ENCODE measurements at regions not wholly inside any gene's neighbourhood (a gene's known extent, or its start where the extent isn't known, plus 50 kb on each side); places are given as distances from the start of the nearest gene placed in this dataset.

DNA sequence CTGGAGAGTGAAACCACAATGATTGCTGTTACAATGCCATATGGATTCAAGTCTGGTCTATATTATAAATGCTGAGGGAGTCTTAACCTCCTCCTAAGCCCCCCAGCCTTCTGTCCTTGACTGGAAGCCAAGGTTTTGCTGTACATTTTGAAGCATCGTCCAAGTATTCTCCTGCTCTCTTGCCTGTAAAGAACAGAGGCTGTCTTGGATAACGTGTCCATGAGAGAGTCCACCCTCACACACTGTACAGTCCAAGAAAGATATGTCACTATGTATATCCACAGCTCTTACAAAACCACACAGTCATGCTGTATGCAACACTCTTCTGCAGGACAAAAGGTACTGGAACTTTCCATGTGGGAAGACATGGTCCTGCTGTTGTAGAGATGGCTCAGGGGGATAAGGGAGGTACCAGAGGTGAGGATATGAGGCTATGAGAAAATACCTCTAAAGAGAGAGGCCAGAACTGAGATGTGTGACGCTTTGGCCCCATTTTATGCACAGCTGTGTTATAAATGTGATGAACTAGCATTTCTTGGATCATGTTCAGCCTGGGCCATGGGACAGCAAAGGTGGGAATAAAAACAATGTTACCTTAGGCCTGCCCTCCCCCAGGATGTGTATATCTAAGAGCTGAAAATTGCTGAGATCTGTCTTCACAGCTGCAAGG is 678.6 kb downstream of the IQCM start:
- TF ChIP-seq, protein P1, sequence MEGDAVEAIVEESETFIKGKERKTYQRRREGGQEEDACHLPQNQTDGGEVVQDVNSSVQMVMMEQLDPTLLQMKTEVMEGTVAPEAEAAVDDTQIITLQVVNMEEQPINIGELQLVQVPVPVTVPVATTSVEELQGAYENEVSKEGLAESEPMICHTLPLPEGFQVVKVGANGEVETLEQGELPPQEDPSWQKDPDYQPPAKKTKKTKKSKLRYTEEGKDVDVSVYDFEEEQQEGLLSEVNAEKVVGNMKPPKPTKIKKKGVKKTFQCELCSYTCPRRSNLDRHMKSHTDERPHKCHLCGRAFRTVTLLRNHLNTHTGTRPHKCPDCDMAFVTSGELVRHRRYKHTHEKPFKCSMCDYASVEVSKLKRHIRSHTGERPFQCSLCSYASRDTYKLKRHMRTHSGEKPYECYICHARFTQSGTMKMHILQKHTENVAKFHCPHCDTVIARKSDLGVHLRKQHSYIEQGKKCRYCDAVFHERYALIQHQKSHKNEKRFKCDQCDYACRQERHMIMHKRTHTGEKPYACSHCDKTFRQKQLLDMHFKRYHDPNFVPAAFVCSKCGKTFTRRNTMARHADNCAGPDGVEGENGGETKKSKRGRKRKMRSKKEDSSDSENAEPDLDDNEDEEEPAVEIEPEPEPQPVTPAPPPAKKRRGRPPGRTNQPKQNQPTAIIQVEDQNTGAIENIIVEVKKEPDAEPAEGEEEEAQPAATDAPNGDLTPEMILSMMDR (IDR thresholded peaks at IDR 0.05; ENCODE audit: borderline replicate concordance, control extremely low read depth, extremely low read depth, insufficient read depth, missing control alignments) = no peak
- DNase-seq (ENCODE audit: low spot score) = no peak

DNA sequence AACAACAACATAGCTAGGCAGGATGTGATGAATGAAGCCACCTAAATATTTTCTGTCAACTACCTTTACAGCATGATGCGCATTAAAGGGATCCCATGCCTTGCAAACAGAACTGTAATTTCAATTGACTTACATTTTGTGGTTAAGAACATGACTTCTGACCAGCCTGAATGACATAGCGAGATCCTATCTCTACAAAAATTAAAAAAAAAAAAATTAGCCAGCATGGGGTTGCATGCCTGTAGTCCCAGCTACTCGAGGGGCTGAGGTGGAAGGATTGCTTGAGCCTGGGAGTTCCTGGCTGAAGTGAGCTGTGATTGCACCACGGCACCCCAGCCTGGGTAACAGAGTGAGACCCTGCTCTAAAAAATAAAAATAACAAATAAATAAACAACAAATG is 680.6 kb downstream of the IQCM start:
- no peak for DNase-seq (ENCODE audit: low spot score)
- TF ChIP-seq, protein P1 (IDR thresholded peaks at IDR 0.05; ENCODE audit: borderline replicate concordance, control extremely low read depth, extremely low read depth, insufficient read depth, missing control alignments) = no peak
- in situ Hi-C loops (cut with MboI; ENCODE audit: low sequenced_read_pairs, unreplicated experiment) = no loop called here

More for the DNA sequence above, 678.6 kb downstream of the IQCM start:
- in situ Hi-C loops (cut with MboI; ENCODE audit: low sequenced_read_pairs, unreplicated experiment) = no loop called here

DNA sequence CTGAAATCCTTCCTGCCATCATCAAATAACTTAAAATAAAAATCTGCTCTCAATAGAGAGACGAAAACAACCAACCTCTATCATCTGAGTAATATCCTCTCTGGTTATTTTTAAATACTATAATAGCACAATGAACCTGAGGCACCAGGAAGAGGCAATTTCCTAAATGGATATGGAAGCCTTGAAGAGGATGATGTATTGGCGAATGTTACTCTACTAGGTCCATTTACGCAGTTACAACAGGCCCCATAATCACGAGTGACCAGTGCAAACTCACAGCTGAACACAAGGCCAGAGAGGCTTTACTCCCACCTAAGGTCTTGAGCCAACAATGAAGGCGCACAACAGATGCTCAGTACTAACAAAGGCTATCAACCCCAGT is 678.8 kb upstream of the NR3C2 start:
- DNase-seq (ENCODE audit: low spot score) = no peak
- in situ Hi-C loops (cut with MboI; ENCODE audit: low sequenced_read_pairs, unreplicated experiment) = no loop called here
- TF ChIP-seq, protein P1 (IDR thresholded peaks at IDR 0.05; ENCODE audit: borderline replicate concordance, control extremely low read depth, extremely low read depth, insufficient read depth, missing control alignments) = no peak

DNA sequence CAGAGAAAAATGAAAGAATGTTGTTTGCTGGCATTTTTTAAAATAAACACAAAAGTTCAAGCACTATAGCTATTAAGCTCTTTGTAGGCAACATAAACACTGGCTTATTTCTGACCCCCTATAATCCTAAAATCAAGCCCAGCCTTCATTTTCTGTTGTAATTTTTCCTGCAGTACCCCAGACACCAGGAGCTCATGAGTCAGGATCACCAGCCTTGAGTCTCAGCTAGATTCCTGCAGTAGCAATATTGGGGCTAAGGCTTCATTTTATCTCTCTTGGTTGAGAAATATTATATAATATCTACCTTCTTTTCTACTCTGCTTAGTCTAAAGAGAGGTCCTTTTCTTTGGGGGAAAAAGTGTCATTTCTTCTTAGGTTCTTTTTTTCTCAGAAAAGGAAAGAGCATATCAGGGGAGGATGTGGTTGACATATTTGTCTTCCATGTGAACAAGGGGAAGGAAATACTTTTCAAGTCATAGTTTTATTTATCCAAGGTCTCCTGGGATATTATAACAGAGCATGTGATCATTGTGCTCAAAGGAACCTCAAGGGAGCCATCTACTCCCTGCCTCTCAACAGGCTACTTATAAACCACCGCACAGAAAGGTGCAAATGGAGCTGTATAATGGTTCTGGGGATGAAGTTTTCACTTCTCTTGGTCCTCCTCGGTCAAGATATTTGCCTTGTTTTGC is 678.3 kb upstream of the NR3C2 start:
- TF ChIP-seq, protein P1 (IDR thresholded peaks at IDR 0.05; ENCODE audit: borderline replicate concordance, control extremely low read depth, extremely low read depth, insufficient read depth, missing control alignments) = no peak
- DNase-seq (ENCODE audit: low spot score) = no peak
- in situ Hi-C loops (cut with MboI; ENCODE audit: low sequenced_read_pairs, unreplicated experiment) = no loop called here

DNA sequence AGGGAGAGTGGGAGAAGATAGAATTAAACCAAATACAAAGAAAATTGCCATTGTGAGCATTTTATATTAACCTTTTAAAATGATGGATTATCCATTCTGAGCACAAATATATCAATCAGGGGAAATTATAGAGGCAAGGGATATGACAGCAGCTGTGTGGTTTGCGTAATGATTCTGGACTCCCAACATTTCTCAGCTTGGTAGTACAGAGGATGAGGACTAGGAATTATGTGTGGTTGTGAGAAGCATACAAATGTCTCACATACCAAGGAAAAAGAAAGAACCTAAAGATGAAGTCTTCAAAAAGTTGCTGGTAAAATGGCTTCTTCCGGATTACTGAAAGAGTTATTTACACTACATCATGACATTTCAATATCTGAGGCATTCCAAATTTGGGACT is 674.6 kb upstream of the NR3C2 start:
- in situ Hi-C loops (cut with MboI; ENCODE audit: low sequenced_read_pairs, unreplicated experiment) = no loop called here

DNA sequence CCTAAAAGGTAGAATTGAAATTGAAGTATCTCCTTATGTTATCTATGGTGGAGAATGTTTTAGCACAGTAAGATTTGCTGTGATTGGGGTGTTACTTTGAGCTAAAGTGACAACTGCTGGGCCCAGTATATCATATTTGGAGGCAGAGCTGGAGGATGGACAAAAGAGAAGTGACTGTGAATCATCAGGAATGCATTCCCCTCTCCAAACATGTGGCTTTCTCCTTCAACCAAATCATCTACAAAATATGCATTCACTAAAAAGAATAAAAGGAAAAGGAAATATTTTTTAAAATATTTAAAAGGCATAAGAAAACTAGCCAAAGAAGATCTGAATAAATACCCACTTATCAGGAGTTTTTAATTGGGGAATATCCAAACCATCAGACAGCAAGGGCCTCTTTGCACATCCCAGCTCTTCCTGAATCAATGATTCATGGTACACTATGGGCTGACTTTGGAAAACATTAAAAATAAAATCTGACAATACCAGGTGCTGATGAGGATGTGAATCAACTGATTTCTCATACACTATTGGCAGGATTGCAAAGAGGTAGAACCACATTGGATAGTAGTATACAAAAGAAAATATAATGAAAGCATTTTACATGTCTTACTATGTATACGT is 671.7 kb upstream of the NR3C2 start:
- in situ Hi-C loops (cut with MboI; ENCODE audit: low sequenced_read_pairs, unreplicated experiment) = no loop called here
- TF ChIP-seq, protein P1 (IDR thresholded peaks at IDR 0.05; ENCODE audit: borderline replicate concordance, control extremely low read depth, extremely low read depth, insufficient read depth, missing control alignments) = no peak
- no peak for DNase-seq (ENCODE audit: low spot score)

More for the DNA sequence above, 674.6 kb upstream of the NR3C2 start:
- TF ChIP-seq, protein P1 (IDR thresholded peaks at IDR 0.05; ENCODE audit: borderline replicate concordance, control extremely low read depth, extremely low read depth, insufficient read depth, missing control alignments) = no peak
- DNase-seq (ENCODE audit: low spot score) = no peak
